GM21526 (cell line): ENCODE measurements at regions not wholly inside any gene's neighbourhood (a gene's known extent, or its start where the extent isn't known, plus 50 kb on each side); places are given as distances from the start of the nearest gene placed in this dataset.

ENCODE experiments used
- ATAC-seq: cut with Tn5 transposase; IDR thresholded peaks from one replicate; pipeline ENCODE4 v1.9.1; 2021; ENCODE audit warnings: moderate library complexity; ENCODE audit not compliant: unreplicated experiment, low FRiP score

DNA sequence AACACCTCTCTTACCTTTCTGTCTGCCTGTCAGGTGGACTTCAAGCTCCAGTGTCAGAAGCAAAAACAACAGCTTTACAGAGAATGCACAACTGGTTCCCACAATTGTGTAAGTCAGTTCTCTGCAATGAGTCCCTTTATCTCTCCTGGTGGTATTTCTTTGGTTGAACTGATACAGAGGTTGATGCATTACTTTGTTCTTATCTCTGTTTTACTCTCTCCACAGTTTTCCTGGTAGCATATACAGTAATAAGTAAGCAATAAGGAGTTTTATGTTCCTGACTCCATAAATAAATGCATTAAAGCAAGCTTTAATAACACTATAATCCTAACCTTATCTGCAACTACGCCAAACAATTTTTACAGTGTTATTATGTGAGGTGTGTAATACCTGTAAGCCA is 310.3 kb upstream of the GYPC start:
- ATAC-seq, result no peak

DNA sequence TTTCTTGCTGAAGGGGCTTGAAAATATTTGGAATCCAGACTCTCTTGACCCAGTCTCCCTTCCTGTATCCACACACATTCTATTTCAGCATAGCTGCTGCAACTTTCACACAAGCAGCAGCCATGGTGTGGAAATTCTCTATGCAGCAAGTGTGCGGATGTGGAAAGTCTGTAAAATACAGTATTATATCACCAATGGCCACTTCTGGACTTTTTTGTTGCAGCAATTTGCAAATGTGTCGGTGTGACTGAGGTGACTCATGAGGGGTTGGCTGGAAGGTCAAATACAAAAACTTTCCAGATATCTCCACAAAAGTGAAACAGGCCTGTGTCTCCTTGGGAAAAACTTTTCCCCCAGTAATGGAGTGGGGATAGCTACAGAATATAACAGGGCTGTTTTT is 299.3 kb upstream of the GYPC start:
- ATAC-seq, result no peak

DNA sequence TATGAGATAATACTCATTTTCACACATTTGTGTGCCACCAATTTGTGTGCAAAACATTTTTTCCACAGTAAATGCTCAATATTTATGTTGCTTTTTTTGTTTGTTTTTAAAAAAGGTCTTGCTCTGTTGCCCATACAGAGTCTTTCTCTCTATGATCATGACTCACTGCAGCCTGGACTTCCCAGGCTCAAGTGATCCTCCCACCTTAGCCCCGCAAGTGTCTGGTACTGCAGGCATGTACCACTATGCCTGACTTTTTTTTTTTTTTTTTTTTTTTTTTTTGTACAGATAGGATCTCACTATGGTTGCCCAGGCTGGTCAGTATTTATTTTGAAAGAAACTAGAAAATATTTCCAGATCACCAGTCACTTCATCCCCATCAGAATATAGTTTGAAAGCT is 297.8 kb upstream of the GYPC start:
- ATAC-seq, result no peak

DNA sequence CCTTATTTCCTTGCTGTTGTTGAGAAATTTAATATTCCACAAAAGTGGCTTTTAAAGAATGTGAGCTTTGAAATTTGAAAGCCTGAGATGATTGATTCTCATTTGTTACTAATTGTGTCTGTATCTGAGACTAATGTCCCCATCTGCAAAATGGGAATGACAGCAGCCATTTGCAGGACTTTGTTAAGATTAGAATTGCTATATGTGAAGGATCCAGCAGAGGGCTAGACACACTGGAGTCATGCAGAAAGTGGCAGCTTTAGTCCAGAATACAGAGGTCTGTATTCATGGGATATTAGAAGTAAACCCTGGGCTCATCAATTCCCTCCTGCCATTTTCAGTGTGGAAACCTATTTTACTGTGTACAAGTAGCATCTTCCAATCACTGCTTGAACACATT is 296.5 kb upstream of the GYPC start:
- ATAC-seq, result no peak

DNA sequence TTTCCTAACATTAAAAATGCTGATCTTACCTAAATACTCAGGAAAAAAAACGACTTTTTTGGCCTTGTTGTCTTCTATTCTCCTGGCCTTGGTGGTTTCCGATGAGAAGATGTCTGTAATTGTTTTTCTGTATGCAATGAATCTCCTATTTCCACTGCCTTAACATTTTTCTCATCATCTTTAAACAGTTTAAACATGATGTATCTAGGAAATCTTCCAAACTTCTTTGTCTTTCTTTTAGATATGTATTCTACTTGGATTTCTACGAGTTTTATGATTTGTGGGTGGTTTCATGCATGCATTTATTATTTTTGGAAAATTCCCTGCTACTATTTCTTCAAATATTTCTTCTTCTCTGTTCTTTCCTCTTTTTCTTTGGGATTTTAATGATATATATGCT is 288.6 kb upstream of the GYPC start:
- no peak for ATAC-seq

DNA sequence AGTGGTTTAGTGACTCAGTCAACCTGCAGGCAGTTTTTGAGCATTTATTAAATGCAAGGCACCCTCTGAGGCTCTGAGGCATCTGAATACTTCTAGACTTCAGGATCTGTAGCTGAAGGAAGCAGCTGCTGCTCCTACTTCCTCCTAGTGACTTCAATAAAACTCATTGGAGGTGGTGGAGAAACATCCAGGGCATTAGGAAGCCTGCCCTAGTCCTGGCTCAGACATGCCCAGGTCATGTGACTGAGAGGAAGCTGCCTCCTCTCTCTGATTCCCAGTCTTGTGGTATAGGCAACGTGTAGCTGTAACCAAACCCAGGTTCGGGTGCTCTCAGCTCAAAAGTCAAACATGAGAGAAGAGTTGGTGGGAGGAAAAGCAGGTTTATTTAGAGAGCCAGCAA is 287.2 kb upstream of the GYPC start:
- no peak for ATAC-seq

DNA sequence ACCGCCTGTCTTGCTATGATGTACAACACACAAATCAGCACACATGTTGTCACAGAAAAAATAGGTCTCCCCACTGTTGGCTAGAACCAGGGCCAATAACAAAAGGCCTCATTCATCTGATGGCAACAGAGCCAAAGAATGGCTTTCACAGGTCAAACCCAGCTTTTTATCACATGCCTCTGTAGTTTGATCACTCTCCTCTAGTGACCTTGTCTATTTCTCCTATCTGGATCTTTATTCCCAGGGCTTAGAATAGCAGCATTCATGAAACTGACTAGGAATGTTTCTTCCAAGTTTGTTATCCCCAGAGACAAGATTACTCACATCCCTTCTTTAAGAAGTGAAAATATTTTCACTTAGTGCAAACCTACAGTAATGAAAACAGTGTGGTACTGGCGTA is 285.8 kb upstream of the GYPC start:
- ATAC-seq, result no peak

DNA sequence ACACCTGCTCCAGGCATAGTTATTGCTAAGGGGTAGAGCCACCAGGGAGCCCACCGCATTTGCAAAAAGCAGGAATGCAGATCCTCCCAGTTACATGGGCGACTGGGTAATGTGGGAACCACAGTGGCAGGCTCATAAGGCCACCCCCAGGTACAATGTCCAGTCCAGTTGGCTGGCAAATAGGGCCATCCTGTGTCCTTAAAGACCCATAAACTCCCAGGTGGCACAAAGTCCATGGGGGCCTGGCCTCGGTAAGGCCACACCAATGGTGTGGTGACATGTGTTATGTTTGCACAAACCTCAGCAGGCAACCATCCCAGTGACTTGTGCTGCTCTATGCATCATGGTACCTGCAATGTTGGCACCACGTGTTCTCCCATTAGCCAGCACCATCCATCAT is 283.6 kb upstream of the GYPC start:
- ATAC-seq, result no peak

DNA sequence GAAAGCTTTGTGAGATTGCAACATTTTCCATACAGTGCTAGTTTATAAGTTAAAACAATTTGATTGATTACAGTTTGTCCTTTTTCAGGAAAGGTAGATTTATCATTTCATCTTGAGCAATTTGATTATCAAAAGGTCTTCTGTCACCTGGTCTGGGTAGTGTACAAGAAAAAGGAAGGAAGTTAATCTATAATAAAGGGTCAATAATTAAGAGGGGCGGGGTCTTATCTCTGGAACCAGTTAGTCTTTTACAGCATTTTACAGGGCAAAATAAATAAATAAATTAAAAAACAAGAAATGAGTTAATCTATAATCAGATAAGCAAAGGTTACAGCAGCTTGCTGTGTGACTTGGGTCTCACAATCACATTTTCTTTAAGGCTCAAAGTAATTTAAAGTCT is 277.8 kb upstream of the GYPC start:
- no peak for ATAC-seq

DNA sequence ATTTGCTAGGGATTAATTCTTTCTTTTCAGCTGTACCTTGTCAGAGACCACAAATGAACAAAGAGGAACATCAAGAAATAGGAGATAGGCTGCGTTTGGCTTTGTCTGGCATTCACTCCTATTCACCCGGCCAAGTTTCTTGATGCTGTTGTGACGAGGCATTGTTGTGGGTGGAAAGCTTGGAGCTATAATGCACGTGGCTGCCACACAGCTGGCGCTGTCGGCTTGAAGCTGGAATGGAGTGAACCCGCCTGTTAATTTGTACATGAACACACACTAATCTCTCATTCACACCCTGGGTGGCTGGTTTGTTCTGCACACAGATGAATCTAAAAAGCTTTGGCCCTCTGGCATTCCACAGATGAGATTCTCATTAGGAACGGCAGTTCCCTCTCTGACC is 274.9 kb upstream of the GYPC start:
- no peak for ATAC-seq

DNA sequence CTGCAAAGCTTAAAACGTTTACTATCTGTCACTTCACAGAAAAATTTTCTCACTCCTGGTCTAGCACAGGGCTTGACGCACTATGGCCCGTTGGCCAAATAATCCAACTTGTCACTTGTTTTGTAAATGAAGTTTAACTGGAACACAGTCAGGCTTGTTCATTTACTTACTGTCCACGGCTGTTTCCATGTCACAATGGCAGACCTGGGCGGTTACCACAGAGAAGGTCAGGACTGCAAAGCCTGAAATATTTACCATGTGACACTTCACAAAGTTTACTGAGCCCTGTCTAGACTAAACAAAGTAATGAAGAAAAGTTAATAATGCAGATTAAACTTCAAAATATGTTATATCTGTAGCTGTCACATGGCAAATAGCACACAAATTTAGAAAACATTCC is 273.0 kb upstream of the GYPC start:
- no peak for ATAC-seq

DNA sequence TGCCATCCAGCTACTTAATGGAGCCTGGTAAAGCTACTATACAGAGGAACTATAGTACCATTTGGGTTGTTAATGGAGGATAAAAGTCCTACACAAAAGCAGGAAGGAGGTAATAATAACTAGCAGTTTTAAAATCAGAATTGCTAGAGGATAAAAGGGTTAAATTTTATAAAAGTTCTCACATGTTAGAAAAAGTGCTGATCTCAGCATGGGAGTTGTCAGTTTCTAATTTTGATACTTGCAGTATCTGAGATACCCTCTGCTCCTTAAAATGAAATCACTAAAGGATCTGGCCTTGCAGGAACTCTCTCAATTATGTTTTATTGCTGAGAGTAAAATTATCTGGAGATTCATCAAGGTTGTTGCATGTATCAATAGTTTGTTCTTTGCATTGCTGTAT is 272.2 kb upstream of the GYPC start:
- ATAC-seq, result no peak

DNA sequence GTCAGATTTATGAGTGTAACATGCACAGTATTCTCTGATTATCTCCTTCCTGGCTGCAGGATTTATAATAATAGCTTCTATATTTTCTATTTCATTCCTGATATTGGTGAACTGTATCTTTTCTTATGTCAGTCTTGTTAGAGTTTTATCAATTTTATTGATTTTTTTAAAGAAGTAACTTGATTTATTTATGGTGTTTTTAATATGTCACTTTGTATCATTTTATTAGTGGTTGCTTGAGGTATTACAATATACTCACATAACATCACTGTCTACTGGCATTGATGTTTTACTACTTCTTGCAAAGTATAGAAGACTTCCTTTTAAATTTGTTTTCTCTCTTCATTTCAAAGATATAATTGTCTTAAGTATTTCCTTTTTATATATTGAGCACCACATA is 270.5 kb upstream of the GYPC start:
- ATAC-seq, result no peak

DNA sequence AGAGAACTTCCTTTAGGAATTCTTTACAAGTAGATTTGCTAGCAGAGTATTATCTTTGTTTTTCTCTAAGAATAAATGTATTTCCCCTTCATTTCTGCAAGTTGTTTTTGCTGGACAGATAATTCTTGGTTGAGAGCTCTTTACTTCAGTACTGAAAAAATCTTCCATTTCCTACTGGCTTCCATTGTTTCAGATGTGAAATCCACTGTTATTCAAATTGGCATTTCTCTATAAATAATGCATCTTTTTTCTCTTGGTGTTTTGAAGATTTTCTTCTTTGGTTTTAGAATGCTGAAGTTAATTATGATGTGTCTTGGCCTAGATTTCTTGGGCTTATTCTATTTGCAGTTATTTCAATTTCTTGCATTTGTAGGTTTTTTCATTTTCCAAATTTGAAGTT is 270.0 kb upstream of the GYPC start:
- ATAC-seq, result no peak

DNA sequence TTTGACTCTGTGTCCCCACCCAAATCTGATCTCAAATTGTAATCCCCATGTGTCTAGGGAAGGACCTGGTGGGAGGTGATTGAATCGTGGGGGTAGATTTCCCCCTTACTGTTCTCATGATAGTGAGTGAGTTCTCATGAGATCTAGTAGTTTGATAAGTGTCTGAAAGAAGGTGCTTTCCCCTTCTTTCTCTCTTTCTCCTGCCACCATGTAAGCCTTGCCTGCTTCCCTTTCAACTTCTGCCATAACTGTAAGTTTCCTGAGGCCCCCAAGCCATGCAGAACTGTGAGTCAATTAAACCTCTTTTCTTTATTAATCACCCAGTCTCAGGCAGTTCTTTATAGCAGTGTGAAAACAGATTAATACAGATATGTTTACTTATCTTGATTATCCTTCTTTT is 266.5 kb upstream of the GYPC start:
- no peak for ATAC-seq

DNA sequence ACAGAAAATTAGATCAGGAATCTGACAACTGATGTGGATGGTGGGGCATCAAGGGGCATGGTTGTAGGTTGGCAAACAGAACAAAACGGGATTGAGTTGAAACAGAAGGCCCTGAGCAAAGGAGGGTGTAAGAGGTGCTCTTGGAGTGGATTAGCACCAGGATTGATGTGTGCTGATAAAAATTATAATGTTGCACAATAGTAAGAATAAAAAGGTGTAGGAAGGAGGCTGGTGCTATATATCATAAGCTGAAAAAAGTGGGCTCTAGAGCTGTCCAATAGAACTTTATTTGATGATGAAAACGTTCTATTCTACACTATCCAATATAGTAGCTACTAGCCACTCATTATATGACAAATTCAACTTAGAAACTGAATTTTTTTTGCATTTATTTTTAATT is 263.1 kb upstream of the GYPC start:
- no peak for ATAC-seq

DNA sequence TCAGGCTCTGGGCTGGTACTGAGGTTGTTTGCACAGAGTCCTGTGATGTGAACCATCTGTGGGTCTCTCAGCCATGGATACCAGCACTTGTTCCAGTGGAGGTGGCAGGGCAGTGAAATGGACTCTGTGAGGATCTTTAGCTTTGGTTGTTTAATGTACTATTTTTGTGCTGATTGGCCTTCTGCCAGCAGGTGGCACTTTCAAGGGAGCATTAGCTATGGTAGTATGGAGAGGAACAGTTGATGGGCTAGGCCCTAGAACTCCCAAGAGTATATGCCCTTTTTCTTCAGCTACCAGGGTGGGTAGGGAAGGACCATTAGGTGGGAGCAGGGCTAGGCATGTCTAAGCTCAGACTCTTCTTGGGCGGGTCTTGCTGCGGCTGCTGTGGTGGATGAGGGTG is 257.0 kb upstream of the GYPC start:
- no peak for ATAC-seq

DNA sequence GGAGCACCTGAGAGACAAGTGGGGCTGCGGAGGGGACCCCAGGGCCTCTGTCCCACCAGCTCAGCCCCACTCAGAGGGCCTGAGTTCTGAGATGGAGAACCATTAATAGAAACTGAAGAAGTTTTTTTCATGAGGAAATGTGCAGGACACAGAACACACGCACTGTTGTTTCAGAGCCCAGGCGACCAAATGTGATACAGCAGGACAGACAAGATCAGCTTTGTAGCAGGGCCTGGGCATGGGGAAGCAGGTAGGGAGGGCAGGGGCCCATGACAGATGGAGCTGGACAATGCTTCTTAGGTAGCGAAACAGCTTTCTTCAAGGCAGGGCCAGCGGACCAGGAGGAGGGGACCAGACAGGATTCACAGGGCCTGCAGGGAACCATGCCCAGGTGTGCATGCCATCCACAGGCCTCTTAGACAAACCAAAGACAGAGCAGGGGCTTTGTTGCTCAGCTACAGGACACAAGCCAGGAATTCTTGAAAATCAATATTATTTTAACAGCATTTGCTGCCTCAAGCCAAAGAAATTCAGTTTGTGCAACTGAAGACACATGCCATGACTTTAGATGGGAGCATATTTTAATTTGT is 252.8 kb upstream of the GYPC start:
- ATAC-seq, result no peak

DNA sequence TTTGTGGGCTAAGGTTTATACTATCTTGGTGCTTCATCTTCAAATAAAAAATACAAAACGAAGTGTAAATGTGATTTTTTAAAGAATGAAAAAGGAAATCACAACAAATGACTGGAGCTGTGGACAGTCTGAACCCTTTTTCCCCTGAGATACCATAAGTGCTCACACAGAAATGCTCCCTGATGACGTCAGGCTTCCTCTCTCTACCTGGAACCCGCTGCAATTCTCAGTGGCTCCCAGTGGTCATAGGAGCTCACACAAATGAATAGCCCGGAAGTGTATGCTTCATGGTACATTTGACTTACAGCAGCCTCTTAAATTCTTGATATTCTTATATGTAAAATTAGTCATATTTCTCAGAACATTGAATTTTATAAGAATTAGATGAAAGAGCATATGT is 249.7 kb upstream of the GYPC start:
- no peak for ATAC-seq

DNA sequence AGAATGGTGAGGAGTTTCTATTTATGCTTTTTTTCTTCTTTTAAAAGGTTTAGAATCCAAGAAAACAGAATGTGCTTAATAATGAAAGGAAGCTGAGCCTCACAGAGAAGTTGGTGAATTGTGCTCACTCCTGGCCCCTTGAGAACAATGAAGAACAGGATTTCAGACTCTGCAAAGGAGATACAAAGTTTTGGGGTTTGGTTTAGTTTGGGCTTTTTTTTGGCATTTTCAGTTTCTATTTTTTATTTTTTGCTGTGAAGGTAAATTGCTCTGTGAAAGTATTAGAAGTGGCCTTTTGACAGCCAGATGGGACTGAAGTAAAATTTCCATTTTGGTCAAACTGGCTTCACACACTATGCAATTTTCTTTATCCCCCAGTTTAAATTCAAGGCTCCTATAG is 247.3 kb upstream of the GYPC start:
- no peak for ATAC-seq

DNA sequence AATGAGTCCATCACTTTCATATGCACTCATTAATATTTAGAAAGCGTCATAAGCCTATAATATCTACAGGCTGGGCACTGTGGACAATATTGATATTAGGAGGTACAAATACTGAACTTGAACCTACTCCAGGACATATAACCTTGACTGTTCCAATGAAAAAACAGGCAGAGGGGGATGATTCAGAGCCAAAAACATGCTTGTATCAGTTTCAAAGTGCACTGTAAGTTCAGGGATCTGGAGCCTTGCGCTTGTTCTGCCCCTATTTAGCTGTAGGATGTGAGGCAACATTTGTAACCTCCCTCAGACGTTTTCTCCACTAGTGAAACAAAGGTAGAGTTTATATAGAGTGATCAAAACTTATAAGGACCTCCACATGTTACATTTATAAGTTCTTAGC is 246.1 kb upstream of the GYPC start:
- ATAC-seq, result no peak

DNA sequence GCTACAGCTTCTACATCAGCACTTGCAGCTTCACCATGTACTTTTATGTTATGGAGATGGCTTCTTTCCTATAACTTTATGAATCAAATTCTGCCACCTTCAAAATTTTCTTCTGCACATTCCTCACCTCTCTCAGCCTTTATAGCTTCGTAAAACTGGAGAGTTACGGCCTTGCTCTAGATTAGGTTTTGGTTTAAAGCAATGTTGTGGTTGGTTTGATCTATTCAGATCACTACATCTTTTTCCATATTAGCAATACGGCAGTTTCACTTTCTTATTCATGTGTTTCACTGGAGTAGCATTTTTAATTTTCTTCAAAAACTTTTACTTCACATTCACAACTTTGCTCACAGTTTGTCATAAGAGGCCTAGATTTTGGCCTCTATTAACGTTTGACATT is 242.9 kb upstream of the GYPC start:
- ATAC-seq, result peak; percentile 91

DNA sequence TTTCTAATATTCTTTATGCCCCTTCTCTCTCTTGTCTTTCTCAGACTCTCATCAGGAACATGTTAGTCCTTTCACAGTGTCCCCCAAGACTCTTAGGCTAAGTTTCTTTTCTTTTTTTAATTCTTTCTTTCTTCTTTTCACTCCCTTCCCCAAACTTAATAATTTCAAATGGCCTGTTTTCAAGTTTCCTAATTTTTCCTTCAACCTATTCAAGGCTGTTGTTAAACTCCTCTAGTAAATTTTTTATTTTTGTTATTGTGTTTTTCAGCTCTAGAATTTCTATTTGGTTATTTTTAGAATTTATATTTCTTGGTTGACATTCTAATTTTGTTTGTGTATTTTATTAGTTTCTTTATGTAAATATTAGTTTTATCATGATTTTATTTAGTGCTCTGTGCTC is 236.6 kb upstream of the GYPC start:
- ATAC-seq, result no peak
